Esophagus (tissue), 2 donors: ENCODE measurements at regions not wholly inside any gene's neighbourhood (a gene's known extent, or its start where the extent isn't known, plus 50 kb on each side); places are given as distances from the start of the nearest gene placed in this dataset.
"Not testable (repeated sequence)": the region's sequence is repeated elsewhere in the genome, so short reads cannot be mapped to it uniquely, and the experiment has no call there.

Experiments
- H3K27ac ChIP-seq, 2 donors: one replicate each; pipeline ENCODE4 v1.5.1; 2013; ENCODE audit warnings: low read depth in 2 of 2, mild to moderate bottlenecking in 2 of 2, inconsistent platforms in 1 of 2, low read length in 1 of 2, moderate library complexity in 1 of 2
- H3K27me3 ChIP-seq, 2 donors: one replicate each; pipeline ENCODE4 v1.6.1; 2013; ENCODE audit warnings: low read length in 2 of 2, control low read depth in 1 of 2, mild to moderate bottlenecking in 1 of 2; ENCODE audit not compliant: insufficient read depth in 2 of 2, control insufficient read depth in 1 of 2
- H3K36me3 ChIP-seq, 2 donors: one replicate each; pipeline ENCODE4 v1.6.1; 2013; ENCODE audit warnings: low read length in 1 of 2; ENCODE audit not compliant: control insufficient read depth in 2 of 2, insufficient read depth in 2 of 2
- H3K4me1 ChIP-seq, 2 donors: one replicate each; pipeline ENCODE4 v1.6.1; 2013; ENCODE audit warnings: low read length in 1 of 2; ENCODE audit not compliant: control insufficient read depth in 2 of 2, insufficient read depth in 2 of 2
- H3K4me3 ChIP-seq, 2 donors: one replicate each; pipeline ENCODE4 v1.5.1; 2013; ENCODE audit warnings: low read length in 2 of 2, mild to moderate bottlenecking in 2 of 2, low read depth in 1 of 2, moderate library complexity in 1 of 2
- H3K9me3 ChIP-seq, 2 donors: one replicate each; pipeline ENCODE4 v1.6.1; 2013; ENCODE audit warnings: mild to moderate bottlenecking in 2 of 2, low read depth in 1 of 2, low read length in 1 of 2, moderate library complexity in 1 of 2; ENCODE audit not compliant: control insufficient read depth in 2 of 2, insufficient read depth in 1 of 2
- WGBS, 2 donors: extraction: QIAGEN DNeasy Blood & Tissue Kit; methylation state at CpG; one replicate each; pipeline ENCODE4 v1.1.7; 2013; 5-methylcytosine and 5-hydroxymethylcytosine counted together
- donor health status: healthy with polysubstance abuse.
- donor health status: Bipolar disorder and iron deficiency.

DNA sequence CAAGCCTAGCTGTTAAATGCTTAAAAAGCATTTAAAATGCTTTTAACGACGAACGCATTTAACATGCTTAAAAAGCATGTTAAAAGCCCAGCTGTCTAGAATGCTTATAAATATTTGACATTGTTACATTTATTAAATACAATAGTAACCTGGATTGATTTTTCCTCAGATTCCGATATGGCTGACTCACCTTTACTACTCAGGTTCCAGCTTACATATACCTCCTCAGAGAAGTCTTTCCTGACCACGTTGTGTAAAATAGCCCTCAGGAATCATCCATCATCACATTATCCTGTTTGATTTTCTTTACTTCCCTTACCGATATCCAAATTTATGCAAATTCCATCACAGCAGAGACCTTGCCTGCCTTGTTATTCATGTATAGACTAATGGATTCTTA, 51.4 kb downstream of the SLC41A2 start:
- Histone ChIP-seq H3K27me3 (no peaks in the 10 kb centered on the region), H3K4me3 (no peak overlapping the region), H3K36me3 (no peaks in the 10 kb centered on the region), H3K9me3 (no peaks in the 10 kb centered on the region), H3K4me1 (no peaks in the 10 kb centered on the region), H3K27ac (no peak overlapping the region)
- WGBS, 2 donors = 87 to 88% methylated on average over 6 of the region's 6 CpGs

DNA sequence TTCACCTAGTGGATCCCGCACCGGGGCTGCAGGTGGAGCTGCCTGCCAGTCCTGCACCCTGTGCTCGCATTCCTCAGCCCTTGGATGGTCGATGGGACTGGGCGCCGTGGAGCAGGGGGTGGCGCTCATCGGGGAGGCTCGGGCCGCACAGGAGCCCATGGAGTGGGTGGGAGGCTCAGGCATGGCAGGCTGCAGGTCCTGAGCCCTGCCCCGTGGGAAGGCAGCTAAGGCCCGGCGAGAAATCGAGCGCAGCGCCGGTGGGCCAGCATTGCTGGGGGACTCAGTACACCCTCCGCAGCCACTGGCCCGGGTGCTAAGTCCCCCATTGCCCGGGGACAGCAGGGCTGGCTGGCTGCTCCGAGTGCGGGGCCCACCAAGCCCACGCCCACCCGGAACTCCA, 52.6 kb downstream of the SLC41A2 start:
- H3K36me3 ChIP-seq, H3K27me3 ChIP-seq, H3K4me3 ChIP-seq, H3K27ac ChIP-seq, H3K4me1 ChIP-seq, H3K9me3 ChIP-seq: not testable (repeated sequence)
- WGBS, 2 donors = 93 to 97% methylated on average over 10 to 24 of the region's 24 CpGs

DNA sequence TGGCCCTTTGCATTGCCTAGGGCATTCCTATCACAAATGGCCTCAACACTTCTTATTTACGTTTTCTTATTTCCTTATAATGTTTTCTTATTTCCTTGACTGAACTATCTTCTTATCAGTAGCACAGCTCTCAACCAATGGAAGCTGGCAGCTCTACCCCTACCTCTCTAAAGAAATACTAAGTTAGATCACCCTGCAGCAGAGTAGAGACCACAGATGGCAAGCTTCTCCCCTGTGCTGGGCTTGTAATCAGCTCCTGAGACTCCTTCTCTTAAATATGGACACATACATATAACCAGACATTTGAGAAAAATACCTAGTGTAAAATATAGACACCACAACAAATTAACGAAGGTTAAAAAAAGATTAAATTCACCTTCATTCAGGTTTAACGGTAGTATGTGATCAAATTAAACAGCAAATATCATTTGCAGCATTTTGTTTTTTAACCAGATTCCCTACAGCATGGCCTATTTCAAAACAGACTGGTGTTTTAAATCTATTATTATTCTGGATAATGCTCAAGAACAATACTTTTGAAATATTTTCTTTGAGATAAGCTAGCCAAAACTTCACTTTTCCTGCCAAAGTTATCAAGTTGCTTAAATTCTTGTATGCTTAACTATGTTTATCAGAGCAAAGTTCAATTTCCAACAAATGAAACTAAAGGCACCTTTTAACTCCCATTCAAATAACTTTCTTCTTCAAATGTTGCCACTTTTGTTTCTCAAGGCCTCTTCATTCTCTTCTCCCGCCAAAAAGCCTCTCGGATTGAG, 54.3 kb downstream of the SLC41A2 start:
- Histone ChIP-seq H3K4me3 (no peak overlapping the region), H3K27me3 (no peaks in the 10 kb centered on the region), H3K36me3 (no peaks in the 10 kb centered on the region), H3K4me1 (no peaks in the 10 kb centered on the region), H3K27ac (no peak overlapping the region), H3K9me3 (no peaks in the 10 kb centered on the region)
- 71 to 92% methylated on average over 5 of the region's 5 CpGs for WGBS, 2 donors

- Histone ChIP-seq H3K27ac (no peak overlapping the region), H3K36me3 (no peaks in the 10 kb centered on the region), H3K27me3 (no peaks in the 10 kb centered on the region), H3K4me1 (no peaks in the 10 kb centered on the region), H3K9me3 (no peaks in the 10 kb centered on the region), H3K4me3 (no peak overlapping the region)
Observed at GRCh38 chr12:104902125-104902524, 56.0 kb downstream of the SLC41A2 start.

DNA sequence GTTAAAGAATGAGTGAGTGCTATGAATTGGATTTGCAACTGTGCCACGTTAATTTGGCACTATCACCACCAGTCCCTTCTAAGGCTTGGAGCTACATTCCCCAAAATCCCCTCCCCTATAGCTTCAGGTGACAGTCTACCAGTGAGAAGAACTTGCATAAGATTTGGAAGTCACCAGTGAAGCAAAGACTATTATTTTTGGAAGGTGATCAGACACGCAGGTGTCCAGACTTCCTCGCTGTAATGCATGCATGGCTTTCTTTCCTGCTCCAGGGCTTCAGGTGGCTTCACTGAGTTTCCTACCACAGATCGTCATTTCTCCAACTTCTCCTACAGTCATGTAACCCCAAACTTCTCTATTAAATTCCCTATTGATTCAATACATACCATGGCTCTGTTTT, 61.4 kb downstream of the SLC41A2 start:
- Histone ChIP-seq H3K4me1 (no peaks in the 10 kb centered on the region), H3K9me3 (no peaks in the 10 kb centered on the region), H3K27ac (no peak overlapping the region), H3K27me3 (no peaks in the 10 kb centered on the region), H3K36me3 (no peaks in the 10 kb centered on the region), H3K4me3 (no peak overlapping the region)
- 59 to 64% methylated on average over 4 of the region's 4 CpGs for WGBS, 2 donors

DNA sequence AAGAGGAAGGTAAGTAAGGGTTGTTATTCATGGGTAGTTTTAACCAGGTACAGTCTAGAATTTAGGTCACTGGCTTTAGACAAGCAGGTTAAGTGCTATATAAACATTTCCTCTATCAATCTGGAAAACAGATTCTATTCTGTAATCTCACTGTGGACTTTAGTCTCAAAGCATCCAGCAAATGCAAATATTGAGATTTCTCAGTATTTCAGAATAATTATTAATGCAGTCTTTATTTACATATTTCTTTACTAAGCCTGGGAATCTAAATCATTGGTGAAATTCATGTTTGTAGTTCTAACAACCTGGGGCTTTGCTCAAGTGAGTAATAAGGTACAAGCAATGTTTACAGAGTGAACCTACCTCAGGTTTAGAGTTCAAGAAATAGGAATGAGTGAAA, 61.9 kb downstream of the SLC41A2 start:
- Histone ChIP-seq H3K4me3 (no peak overlapping the region), H3K36me3 (no peaks in the 10 kb centered on the region), H3K27me3 (no peaks in the 10 kb centered on the region), H3K9me3 (no peaks in the 10 kb centered on the region), H3K4me1 (no peaks in the 10 kb centered on the region), H3K27ac (no peak overlapping the region)

- H3K36me3 ChIP-seq = no peaks in the 10 kb centered on the region
- H3K27ac ChIP-seq = no peak overlapping the region
- WGBS, 2 donors = 65 to 70% methylated on average over 2 of the region's 2 CpGs
- H3K4me1 ChIP-seq = no peaks in the 10 kb centered on the region
- no peaks in the 10 kb centered on the region for H3K9me3 ChIP-seq
- H3K4me3 ChIP-seq = no peak overlapping the region
- no peaks in the 10 kb centered on the region for H3K27me3 ChIP-seq
Observed at GRCh38 chr12:104895415-104895814, 62.7 kb downstream of the SLC41A2 start.

- H3K36me3 ChIP-seq = no peaks in the 10 kb centered on the region
- no peaks in the 10 kb centered on the region for H3K9me3 ChIP-seq
- H3K27ac ChIP-seq = no peak overlapping the region
- no peak overlapping the region for H3K4me3 ChIP-seq
- H3K4me1 ChIP-seq = no peaks in the 10 kb centered on the region
- no peaks in the 10 kb centered on the region for H3K27me3 ChIP-seq
- WGBS, 2 donors = 85 to 95% methylated on average over 5 of the region's 5 CpGs
Observed at GRCh38 chr12:104890476-104891096, 67.5 kb downstream of the SLC41A2 start.

DNA sequence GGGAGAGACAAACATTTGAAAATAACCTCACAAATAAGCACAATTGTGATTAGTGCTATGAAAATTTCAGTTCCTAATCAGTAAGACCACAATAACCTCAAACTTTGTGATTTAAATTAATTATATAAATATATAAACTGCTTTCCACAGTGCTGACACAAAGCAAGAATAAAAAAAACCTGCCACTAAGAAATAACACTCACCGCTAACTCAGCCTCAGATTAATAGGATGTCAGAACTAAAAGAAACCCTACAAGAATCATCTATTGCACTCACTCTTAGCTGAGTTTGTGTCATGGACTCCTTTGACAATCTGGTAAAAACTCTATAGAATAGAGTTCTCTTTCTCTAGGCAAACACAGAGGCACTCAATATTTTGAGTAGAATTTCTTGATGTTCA, 68.4 kb downstream of the SLC41A2 start:
- Histone ChIP-seq H3K9me3 (no peaks in the 10 kb centered on the region), H3K4me3 (no peak overlapping the region), H3K27me3 (no peaks in the 10 kb centered on the region), H3K36me3 (no peaks in the 10 kb centered on the region), H3K4me1 (no peaks in the 10 kb centered on the region), H3K27ac (no peak overlapping the region)
- 93 to 97% methylated on average over 1 of the region's 1 CpG for WGBS, 2 donors

- H3K27me3 ChIP-seq = no peaks in the 10 kb centered on the region
- no peaks in the 10 kb centered on the region for H3K36me3 ChIP-seq
- H3K4me1 ChIP-seq = no peaks in the 10 kb centered on the region
- no peaks in the 10 kb centered on the region for H3K9me3 ChIP-seq
- H3K4me3 ChIP-seq = no peak overlapping the region
- no peak overlapping the region for H3K27ac ChIP-seq
Observed at GRCh38 chr12:104888892-104889291, 69.2 kb downstream of the SLC41A2 start.
